Stimulated activated CD8-positive, alpha-beta memory T cell treated with anti-CD3 and anti-CD28 coated beads, Interleukin-2, amount 100 ng/mL, for 48 hours (primary cell): ENCODE measurements at regions not wholly inside any gene's neighbourhood (a gene's known extent, or its start where the extent isn't known, plus 50 kb on each side); places are given as distances from the start of the nearest gene placed in this dataset.
"Not testable (repeated sequence)": the region's sequence is repeated elsewhere in the genome, so short reads cannot be mapped to it uniquely, and the experiment has no call there.

Experiments used
- DNase-seq, 2 donors: peaks; one replicate each; pipeline ENCODE4 v3.0.0-alpha.2; 2020; ENCODE audit warnings: low read depth in 2 of 2

- no peak for DNase-seq
Observed at GRCh38 chr15:66883284-66883911, 181.4 kb downstream of the SMAD6 start.

- DNase-seq, result no peak
Observed at GRCh38 chr15:66884115-66884622, 181.2 kb upstream of the SMAD3 start.

- DNase-seq, result no peak
Observed at GRCh38 chr15:66884661-66885237, 180.7 kb upstream of the SMAD3 start.

GRCh38 chr15:66885281-66885915 lies 180.0 kb upstream of the SMAD3 start:
- no peak for DNase-seq

- no peak for DNase-seq
Observed at GRCh38 chr15:66886241-66886675, 179.1 kb upstream of the SMAD3 start.

GRCh38 chr15:66886686-66887273 lies 178.6 kb upstream of the SMAD3 start:
- no peak for DNase-seq

- DNase-seq, result not testable (repeated sequence)
Observed at GRCh38 chr15:66889298-66889697, 176.1 kb upstream of the SMAD3 start.

- DNase-seq, result no peak
Observed at GRCh38 chr15:66891776-66892175, 173.6 kb upstream of the SMAD3 start.

- no peak for DNase-seq
Observed at GRCh38 chr15:66893294-66893693, 172.1 kb upstream of the SMAD3 start.

GRCh38 chr15:66894363-66894762 lies 171.0 kb upstream of the SMAD3 start:
- no peak for DNase-seq

- no peak for DNase-seq
Observed at GRCh38 chr15:66894986-66895780, 170.2 kb upstream of the SMAD3 start.

- no peak for DNase-seq
Observed at GRCh38 chr15:66895794-66896453, 169.5 kb upstream of the SMAD3 start.

- no peak for DNase-seq
Observed at GRCh38 chr15:66896611-66897010, 168.8 kb upstream of the SMAD3 start.

GRCh38 chr15:66897416-66897815 lies 168.0 kb upstream of the SMAD3 start:
- no peak for DNase-seq

GRCh38 chr15:66897971-66898370 lies 167.4 kb upstream of the SMAD3 start:
- no peak for DNase-seq

- DNase-seq, result no peak
Observed at GRCh38 chr15:66898656-66899386, 166.6 kb upstream of the SMAD3 start.

GRCh38 chr15:66899555-66900350 lies 165.6 kb upstream of the SMAD3 start:
- DNase-seq, result no peak

GRCh38 chr15:66900586-66901310 lies 164.7 kb upstream of the SMAD3 start:
- DNase-seq, result no peak
